GM12878 (cell line): ENCODE measurements at regions not wholly inside any gene's neighbourhood (a gene's known extent, or its start where the extent isn't known, plus 50 kb on each side); places are given as distances from the start of the nearest gene placed in this dataset.

Experiments used
- ATAC-seq: fragments of 200-7000 bp; cut with Tn5 transposase; 3 replicates; pipeline ENCODE4 v1.9.1; 2020; ENCODE audit warnings: mild to moderate bottlenecking, moderate library complexity
- BruUV-seq: library from RNA; stranded (reverse); fragments of 400-500 nt; replicated peaks from 2 replicates; lab custom pipeline; 2021; lab: Mats Ljungman, UMichigan
- CTCF ChIA-PET: fragments of 300-600 bp; sonication (Branson Sonifier 250); formaldehyde crosslinking; extraction: SDS; loops from one replicate; lab custom pipeline; 2021; ENCODE audit warnings: inconsistent platforms; lab: Yijun Ruan, JAX
- POLR2A ChIA-PET: fragments of 350-600 bp; formaldehyde crosslinking; extraction: SDS; loops from one replicate; lab custom pipeline; 2021; ENCODE audit warnings: inconsistent platforms; lab: Charles Lee
- RAD21 ChIA-PET: fragments of 300-600 bp; sonication (Branson Sonifier 250); formaldehyde crosslinking; loops from one replicate; lab custom pipeline; 2023; ENCODE audit warnings: antibody characterized with exemption; ENCODE audit not compliant: unreplicated experiment; lab: Charles Lee
- SMC1A ChIA-PET: fragments of 300-600 bp; sonication (Branson Sonifier 250); formaldehyde crosslinking; loops from one replicate; lab custom pipeline; 2023; ENCODE audit not compliant: unreplicated experiment, uncharacterized antibody; lab: Charles Lee
- DNase-seq: peaks from one replicate; pipeline ENCODE4 v3.0.0-alpha.2; 2011; ENCODE audit warnings: low read depth, low spot score
- FAIRE-seq: peaks from 3 replicates; lab custom pipeline; 2011; peaks lifted over from hg19 to GRCh38; lab: Jason Lieb, UNC
- H2AFZ ChIP-seq: 2 replicates; pipeline ENCODE4 v1.6.0; 2011; ENCODE audit warnings: low read depth, low read length, control low read depth; ENCODE audit not compliant: control insufficient read depth
- H3K27ac ChIP-seq: 2 replicates; pipeline ENCODE4 v1.5.1; 2011; ENCODE audit warnings: control low read depth; ENCODE audit not compliant: control insufficient read depth, insufficient read depth
- H3K27me3 ChIP-seq, 2 experiments: replicated peaks in 1 of 2; 2 replicates each; pipeline versions ENCODE4 v1.6.0 to v1.6.1; 2011; ENCODE audit warnings: low read length in 1 of 2; ENCODE audit not compliant: control insufficient read depth in 2 of 2, insufficient read depth in 2 of 2
- H3K36me3 ChIP-seq, 2 experiments: 2 replicates each; pipeline ENCODE4 v1.5.1; 2011; ENCODE audit warnings: low read length in 1 of 2; ENCODE audit not compliant: control insufficient read depth in 2 of 2, insufficient read depth in 2 of 2
- H3K4me1 ChIP-seq: 2 replicates; pipeline ENCODE4 v1.6.1; 2011; ENCODE audit warnings: mild to moderate bottlenecking, low read length, moderate library complexity, mixed read lengths; ENCODE audit not compliant: control insufficient read depth, insufficient read depth
- H3K4me2 ChIP-seq: 2 replicates; pipeline ENCODE4 v1.6.0; 2011; ENCODE audit warnings: control low read depth; ENCODE audit not compliant: control insufficient read depth, insufficient read depth
- H3K4me3 ChIP-seq: fragments of 200-600 bp; sonication (generic); 2 replicates; pipeline ENCODE4 v1.5.1; 2016
- H3K79me2 ChIP-seq: 2 replicates; pipeline ENCODE4 v1.6.0; 2011; ENCODE audit warnings: low read length; ENCODE audit not compliant: control insufficient read depth, insufficient read depth
- H3K9ac ChIP-seq: 2 replicates; pipeline ENCODE4 v1.8.0; 2011; ENCODE audit warnings: low read length, control low read depth, mixed read lengths; ENCODE audit not compliant: control insufficient read depth, insufficient read depth
- H3K9me3 ChIP-seq: replicated peaks from 3 replicates; pipeline ENCODE4 v1.5.1; 2011; ENCODE audit warnings: mild to moderate bottlenecking, low read length; ENCODE audit not compliant: control insufficient read depth, insufficient read depth
- H4K20me1 ChIP-seq: 2 replicates; pipeline ENCODE4 v1.6.0; 2011; ENCODE audit not compliant: control insufficient read depth, insufficient read depth
- EP300 ChIP-seq, 2 experiments: fragments of 150-350 bp in 1 of 2; IDR thresholded peaks; 2 replicates each; pipeline ENCODE4 v1.6.1; 2011 to 2012; ENCODE audit warnings: low read depth in 2 of 2, low read length in 2 of 2, borderline replicate concordance in 1 of 2, improper control_type of control experiment in 1 of 2, inconsistent platforms in 1 of 2; ENCODE audit not compliant: control insufficient read depth in 1 of 2
- GABPA ChIP-seq: IDR thresholded peaks from 2 replicates; pipeline ENCODE4 v1.6.1; 2014; ENCODE audit warnings: antibody characterized with exemption, low read depth, mild to moderate bottlenecking, inconsistent platforms
- HCFC1 ChIP-seq: fragments of 150-350 bp; IDR thresholded peaks from 2 replicates; pipeline ENCODE4 v1.6.1; 2014; ENCODE audit warnings: low read length
- IRF5 ChIP-seq: fragments of 450-650 bp; IDR thresholded peaks from 2 replicates; pipeline ENCODE4 v1.6.1; 2017; ENCODE audit warnings: borderline replicate concordance
- JUND ChIP-seq: IDR thresholded peaks from 2 replicates; pipeline ENCODE4 v1.6.1; 2012; ENCODE audit warnings: low read depth, mild to moderate bottlenecking, low read length, improper control_type of control experiment, moderate library complexity
- MEF2A ChIP-seq: IDR thresholded peaks from 2 replicates; pipeline ENCODE4 v1.6.1; 2011; ENCODE audit warnings: low read depth, mild to moderate bottlenecking, low read length, moderate library complexity; ENCODE audit not compliant: insufficient read depth
- MTA2 ChIP-seq: fragments of 450-650 bp; IDR thresholded peaks from 2 replicates; pipeline ENCODE4 v1.6.1; 2016; ENCODE audit warnings: low read depth, mild to moderate bottlenecking, moderate library complexity
- MYC ChIP-seq: IDR thresholded peaks from 2 replicates; pipeline ENCODE4 v1.6.1; 2011; ENCODE audit warnings: mild to moderate bottlenecking, low read length, moderate library complexity, inconsistent platforms; ENCODE audit not compliant: insufficient read depth, insufficient replicate concordance, insufficient read length, severe bottlenecking
- NR2F1 ChIP-seq: fragments of 450-650 bp; conservative IDR thresholded peaks from 2 replicates; pipeline ENCODE4 v1.6.1; 2017; ENCODE audit warnings: mild to moderate bottlenecking
- SMAD1 ChIP-seq: fragments of 450-650 bp; IDR thresholded peaks from 2 replicates; pipeline ENCODE4 v1.6.1; 2018; ENCODE audit warnings: mild to moderate bottlenecking, low read depth; ENCODE audit not compliant: partially characterized antibody
- SMARCA5 ChIP-seq: fragments of 450-650 bp; IDR thresholded peaks from 2 replicates; pipeline ENCODE4 v1.6.1; 2017; ENCODE audit warnings: mild to moderate bottlenecking
- SP1 ChIP-seq: IDR thresholded peaks from one replicate; pipeline ENCODE4 v1.6.1; 2011; ENCODE audit warnings: low read depth, low read length
- TARDBP ChIP-seq: IDR thresholded peaks from 2 replicates; pipeline ENCODE4 v1.6.1; 2016; ENCODE audit warnings: borderline replicate concordance
- TCF7 ChIP-seq: IDR thresholded peaks from 2 replicates; pipeline ENCODE4 v1.6.1; 2014; ENCODE audit warnings: antibody characterized with exemption, borderline replicate concordance
- ZNF207 ChIP-seq: fragments of 450-650 bp; IDR thresholded peaks from 2 replicates; pipeline ENCODE4 v1.6.1; 2014; ENCODE audit warnings: antibody characterized with exemption, mild to moderate bottlenecking, borderline replicate concordance
- in situ Hi-C: fragments of 300-500 bp; cut with MboI; formaldehyde crosslinking; loops from 9 replicates; pipeline ENCODE4 v1.14.3; 2018; ENCODE audit warnings: mixed read lengths
- intact Hi-C: fragments of 100-400 bp; cut with micrococcal nuclease; formaldehyde crosslinking; loops from one replicate; pipeline ENCODE4 v1.14.2; 2022; ENCODE audit not compliant: unreplicated experiment

- TF ChIP-seq TARDBP (no peak), MTA2 (no peak), TCF7 (no peak), SP1 (no peak), ZNF207 (no peak), IRF5 (no peak), SMARCA5 (no peak), MEF2A (no peak), JUND (no peak), SMAD1 (no peak), HCFC1 (no peak), NR2F1 (no peak), EP300 (IDR thresholded peaks at IDR 0.05; ENCODE audit: borderline replicate concordance in 1 of 2, control insufficient read depth in 1 of 2, low read depth in 2 of 2, low read length in 2 of 2) (no peak), GABPA (no peak), MYC (no peak)
- FAIRE-seq, result no peak
- no peak for ATAC-seq
Measured at GRCh38 chr12:85664429-85664828, 171.8 kb downstream of the RASSF9 start.

More at GRCh38 chr12:85664429-85664828, 171.8 kb downstream of the RASSF9 start:
- intact Hi-C loops, result no loop called here
- no peak overlapping the region for H3K9ac ChIP-seq
- in situ Hi-C loops, result no loop called here
- no peaks in the 10 kb centered on the region for H3K79me2 ChIP-seq
- H3K4me3 ChIP-seq, result no peak overlapping the region
- BruUV-seq, result no TSS peak
- POLR2A ChIA-PET, result no interaction called here
- SMC1A ChIA-PET, result no interaction called here
- no peak for DNase-seq
- no peak overlapping the region for H2AFZ ChIP-seq
- no peaks in the 10 kb centered on the region for H3K27me3 ChIP-seq
- H4K20me1 ChIP-seq, result no peaks in the 10 kb centered on the region
- H3K27ac ChIP-seq, result no peak overlapping the region
- RAD21 ChIA-PET, result no interaction called here
- no peak overlapping the region for H3K4me2 ChIP-seq
- H3K36me3 ChIP-seq, result no peaks in the 10 kb centered on the region
- H3K9me3 ChIP-seq, result no peaks in the 10 kb centered on the region
- H3K4me1 ChIP-seq, result no peaks in the 10 kb centered on the region
- CTCF ChIA-PET, result no interaction called here
